ENCODE measurements at regions not wholly inside any gene's neighbourhood (a gene's known extent, or its start where the extent isn't known, plus 50 kb on each side); places are given as distances from the start of the nearest gene placed in this dataset.

DNA sequence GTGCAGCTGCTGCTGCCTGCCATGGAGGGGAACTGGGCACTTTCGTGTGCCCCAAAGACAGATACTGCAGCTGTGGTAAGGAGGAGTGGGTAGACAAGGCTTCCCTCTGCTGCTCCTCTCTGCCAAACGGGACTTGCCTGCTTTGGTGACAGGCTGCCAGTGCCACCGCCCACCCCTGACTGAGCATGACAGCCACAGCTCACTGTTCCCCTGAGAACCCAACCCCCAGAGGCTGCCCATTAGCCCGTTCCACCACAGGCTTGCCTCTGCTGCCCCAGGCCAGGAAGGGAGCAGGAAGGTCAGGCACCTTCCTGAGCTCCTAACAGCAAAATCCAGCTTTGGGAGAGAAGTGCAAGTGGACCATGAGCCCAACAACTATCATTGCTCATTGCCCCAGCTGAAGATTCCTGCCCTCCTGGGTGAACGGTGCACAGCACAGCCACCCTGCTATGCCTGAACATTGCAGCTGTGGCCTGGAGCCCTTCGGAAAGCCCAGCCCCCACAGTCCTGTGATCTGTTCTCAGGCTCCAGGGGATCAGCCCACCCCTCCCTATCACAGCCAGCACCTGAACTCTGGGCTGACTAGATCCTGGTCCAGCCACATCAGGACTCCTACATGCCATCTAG, 58.7 kb upstream of the ANTXRL start:
- no peaks in the 10 kb centered on the region for H3K9me3 ChIP-seq (ENCODE audit: control insufficient read depth, insufficient read depth, low read length)
- H3K36me3 ChIP-seq (ENCODE audit: insufficient read depth, low read length), result no peaks in the 10 kb centered on the region
- H3K4me1 ChIP-seq (ENCODE audit: insufficient read depth, low read length), result peaks cover 5% of the 10 kb centered on the region; the same call in 1 of the 2 replicates
- H3K9ac ChIP-seq (ENCODE audit: low read depth, low read length), result no peak overlapping the region

DNA sequence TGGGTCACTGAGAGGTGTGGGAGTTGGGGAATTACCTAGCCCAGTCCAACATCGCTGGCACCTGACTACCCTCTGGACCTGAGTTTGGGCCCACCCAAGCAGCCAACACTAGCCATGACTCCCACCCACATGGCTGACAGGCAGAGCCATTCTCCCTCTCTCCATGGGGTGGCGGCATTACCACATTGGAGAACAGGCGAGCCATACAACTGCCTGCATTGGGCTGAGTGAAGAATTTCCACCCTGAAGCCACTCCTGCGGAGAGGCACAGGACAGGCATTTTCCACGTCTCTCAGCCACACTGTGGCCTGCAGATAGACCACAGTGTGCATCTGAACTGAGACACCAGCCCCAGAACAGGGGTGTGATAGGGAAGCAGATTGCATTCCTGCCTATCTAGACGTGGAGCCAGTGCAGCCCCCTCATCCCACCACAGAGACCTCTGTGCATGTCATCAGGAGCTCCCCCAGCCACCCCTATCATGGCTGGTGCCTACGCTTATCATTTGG, 58.2 kb upstream of the ANTXRL start:
- H3K4me1 ChIP-seq (ENCODE audit: insufficient read depth, low read length), result peaks cover 5% of the 10 kb centered on the region; the same call in 1 of the 2 replicates
- H3K9ac ChIP-seq (ENCODE audit: low read depth, low read length), result no peak overlapping the region
- no peaks in the 10 kb centered on the region for H3K9me3 ChIP-seq (ENCODE audit: control insufficient read depth, insufficient read depth, low read length)
- H3K36me3 ChIP-seq (ENCODE audit: insufficient read depth, low read length), result no peaks in the 10 kb centered on the region

DNA sequence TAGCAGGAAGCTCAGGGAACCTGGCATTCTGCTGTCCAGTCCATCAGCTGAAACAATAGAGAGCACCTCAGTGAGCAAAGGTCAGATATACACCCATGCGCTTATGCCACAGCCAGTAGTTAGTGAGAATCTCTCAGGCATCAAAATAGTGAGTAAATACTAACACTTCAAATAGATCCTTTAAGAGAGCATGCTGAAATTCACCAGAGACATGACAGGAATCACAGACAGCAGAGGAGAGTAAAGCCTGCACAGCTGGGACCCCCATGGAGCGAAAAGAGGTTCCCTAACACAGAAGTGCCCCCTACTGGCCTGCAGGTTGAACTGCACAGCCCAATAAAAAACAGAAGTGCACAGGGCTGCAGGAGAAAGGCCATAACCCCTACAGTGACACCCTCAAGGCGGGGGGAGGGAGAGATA, 57.6 kb upstream of the ANTXRL start:
- no peaks in the 10 kb centered on the region for H3K9me3 ChIP-seq (ENCODE audit: control insufficient read depth, insufficient read depth, low read length)
- H3K4me1 ChIP-seq (ENCODE audit: insufficient read depth, low read length), result peaks cover 5% of the 10 kb centered on the region; the same call in 1 of the 2 replicates
- H3K36me3 ChIP-seq (ENCODE audit: insufficient read depth, low read length), result no peaks in the 10 kb centered on the region

DNA sequence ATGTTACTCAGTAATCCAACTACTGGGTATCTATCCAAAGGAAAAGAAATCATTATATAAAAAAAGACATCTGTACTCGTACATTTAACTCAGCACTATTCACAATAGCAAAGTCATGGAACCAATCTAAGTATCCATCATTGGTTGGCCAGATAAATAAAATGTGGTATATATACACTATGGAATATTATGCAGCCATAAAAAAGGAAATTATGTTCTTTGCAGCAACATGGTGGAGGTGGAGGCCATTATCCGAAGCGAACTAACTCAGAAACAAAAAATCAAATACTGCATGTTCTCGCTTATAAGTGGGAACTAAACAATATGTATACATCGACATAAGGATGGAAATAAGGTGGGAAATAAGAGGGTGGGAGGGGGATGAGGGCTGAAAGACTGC, 56.2 kb upstream of the ANTXRL start:
- H3K4me1 ChIP-seq (ENCODE audit: insufficient read depth, low read length), result peaks cover 5% of the 10 kb centered on the region; the same call in 1 of the 2 replicates
- no peaks in the 10 kb centered on the region for H3K36me3 ChIP-seq (ENCODE audit: insufficient read depth, low read length)
- H3K9ac ChIP-seq (ENCODE audit: low read depth, low read length), result no peak overlapping the region
- no peaks in the 10 kb centered on the region for H3K9me3 ChIP-seq (ENCODE audit: control insufficient read depth, insufficient read depth, low read length)

More for the DNA sequence above, 57.6 kb upstream of the ANTXRL start:
- no peak overlapping the region for H3K9ac ChIP-seq (ENCODE audit: low read depth, low read length)

DNA sequence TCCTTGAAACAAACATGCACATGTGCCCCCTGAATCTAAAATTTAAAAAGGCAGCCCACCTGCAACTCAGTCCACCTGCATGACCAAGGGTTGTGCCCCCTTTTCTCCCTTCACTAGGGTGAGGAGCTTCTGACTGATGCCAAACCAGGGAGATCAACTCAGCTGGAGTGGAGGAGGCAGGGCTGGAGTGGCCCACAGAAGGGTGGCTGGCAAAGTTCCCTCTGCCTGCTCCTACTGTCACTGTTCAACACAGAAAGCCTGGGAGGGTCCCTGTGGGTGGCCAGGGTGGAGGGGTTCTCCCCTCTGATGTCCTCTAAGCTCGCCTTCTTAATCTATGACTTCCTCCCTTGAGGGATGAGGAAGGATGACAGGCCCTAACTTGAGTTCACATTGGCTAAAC, 55.7 kb upstream of the ANTXRL start:
- Histone ChIP-seq H3K4me1 (ENCODE audit: insufficient read depth, low read length) (peaks cover 5% of the 10 kb centered on the region; the same call in 1 of the 2 replicates), H3K9me3 (ENCODE audit: control insufficient read depth, insufficient read depth, low read length) (no peaks in the 10 kb centered on the region), H3K36me3 (ENCODE audit: insufficient read depth, low read length) (no peaks in the 10 kb centered on the region), H3K9ac (ENCODE audit: low read depth, low read length) (no peak overlapping the region)

DNA sequence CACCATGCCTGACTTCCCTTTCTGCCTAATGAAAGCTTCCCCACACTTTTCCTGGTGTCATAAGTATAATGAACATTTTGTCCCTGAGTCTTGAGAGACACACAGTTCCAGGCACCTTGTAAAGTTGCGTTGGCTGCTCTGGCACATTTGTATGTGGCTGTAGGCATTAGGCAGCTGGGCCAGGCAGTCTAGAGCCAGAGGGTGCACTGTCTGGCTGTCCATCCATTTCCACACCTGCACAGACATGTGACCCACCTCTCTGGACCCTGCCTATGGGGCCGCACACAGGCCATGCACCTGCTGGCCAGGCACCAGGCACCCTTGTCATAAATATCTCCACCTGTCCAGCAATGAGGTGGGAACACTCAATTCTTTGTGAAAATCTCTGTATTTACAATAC, 54.7 kb upstream of the ANTXRL start:
- H3K9me3 ChIP-seq (ENCODE audit: control insufficient read depth, insufficient read depth, low read length), result no peaks in the 10 kb centered on the region
- peaks cover 5% of the 10 kb centered on the region; the same call in 1 of the 2 replicates for H3K4me1 ChIP-seq (ENCODE audit: insufficient read depth, low read length)
- no peak overlapping the region for H3K9ac ChIP-seq (ENCODE audit: low read depth, low read length)
- H3K36me3 ChIP-seq (ENCODE audit: insufficient read depth, low read length), result no peaks in the 10 kb centered on the region

DNA sequence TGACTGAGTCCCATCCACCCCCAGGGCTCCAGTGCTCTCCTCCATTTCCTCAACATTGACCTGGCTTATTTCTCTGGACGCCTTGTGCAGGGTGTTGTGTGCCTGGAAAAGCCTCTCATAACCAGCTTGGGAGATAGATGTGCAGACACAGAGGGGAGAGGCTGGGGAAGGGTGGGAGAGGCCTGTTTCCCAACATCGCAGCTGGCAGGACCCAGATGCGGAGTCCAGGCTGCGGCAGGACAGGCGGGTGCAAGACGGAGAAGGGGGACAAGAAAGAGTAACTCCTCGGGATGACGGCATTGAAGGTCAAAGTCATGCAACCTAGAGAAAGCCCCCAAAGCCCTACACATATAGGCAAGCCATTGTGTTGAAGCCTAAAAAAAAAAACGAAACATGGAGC, 54.1 kb upstream of the ANTXRL start:
- Histone ChIP-seq H3K9me3 (ENCODE audit: control insufficient read depth, insufficient read depth, low read length) (no peaks in the 10 kb centered on the region), H3K9ac (ENCODE audit: low read depth, low read length) (no peak overlapping the region), H3K36me3 (ENCODE audit: insufficient read depth, low read length) (no peaks in the 10 kb centered on the region), H3K4me1 (ENCODE audit: insufficient read depth, low read length) (peaks cover 5% of the 10 kb centered on the region; the same call in 1 of the 2 replicates)

DNA sequence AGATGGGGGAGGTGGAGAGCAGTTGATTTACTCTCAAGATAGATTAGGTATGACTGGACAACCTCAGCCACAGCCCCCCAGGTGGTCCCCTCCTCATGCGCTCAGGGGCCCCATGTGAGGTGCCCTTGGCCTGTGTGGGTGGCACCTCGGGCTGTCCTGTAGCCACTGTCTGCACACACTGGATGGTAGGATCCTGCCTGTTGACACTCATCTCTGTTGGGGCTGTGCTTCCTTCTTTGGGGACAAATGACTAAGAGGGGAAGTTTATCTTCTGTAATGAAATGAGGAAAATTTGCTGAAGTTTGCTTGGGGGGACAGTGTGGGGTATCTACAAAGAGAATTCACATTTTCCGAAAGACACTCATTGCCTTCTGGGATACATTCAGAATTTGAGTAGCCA, 53.6 kb upstream of the ANTXRL start:
- H3K36me3 ChIP-seq (ENCODE audit: insufficient read depth, low read length), result no peaks in the 10 kb centered on the region
- H3K9ac ChIP-seq (ENCODE audit: low read depth, low read length), result no peak overlapping the region
- H3K9me3 ChIP-seq (ENCODE audit: control insufficient read depth, insufficient read depth, low read length), result no peaks in the 10 kb centered on the region
- H3K4me1 ChIP-seq (ENCODE audit: insufficient read depth, low read length), result peaks cover 5% of the 10 kb centered on the region; the same call in 1 of the 2 replicates

DNA sequence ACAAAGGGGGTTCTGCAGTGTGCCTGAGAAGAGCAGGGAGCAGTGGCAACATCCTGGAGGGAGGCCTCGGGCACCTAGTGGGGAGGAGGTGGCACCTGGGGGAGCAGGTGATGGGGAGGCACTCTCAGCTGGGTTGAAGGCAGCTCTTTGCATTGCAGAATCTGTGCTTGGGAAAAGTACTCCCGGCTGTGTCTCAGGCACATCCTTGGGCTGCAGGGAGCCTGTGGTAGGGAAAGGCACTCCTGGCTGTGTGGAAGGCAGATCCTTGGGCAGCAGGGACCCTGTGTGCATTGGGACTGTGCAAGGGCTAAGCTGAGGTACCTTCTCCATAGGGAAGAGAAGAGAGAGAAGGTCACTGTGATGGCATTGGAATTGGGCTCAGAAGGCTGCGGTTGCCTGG, 52.8 kb upstream of the ANTXRL start:
- Histone ChIP-seq H3K9me3 (ENCODE audit: control insufficient read depth, insufficient read depth, low read length) (no peaks in the 10 kb centered on the region), H3K36me3 (ENCODE audit: insufficient read depth, low read length) (no peaks in the 10 kb centered on the region), H3K4me1 (ENCODE audit: insufficient read depth, low read length) (peaks cover 1% of the 10 kb centered on the region; the same call in 1 of the 2 replicates), H3K9ac (ENCODE audit: low read depth, low read length) (no peak overlapping the region)

DNA sequence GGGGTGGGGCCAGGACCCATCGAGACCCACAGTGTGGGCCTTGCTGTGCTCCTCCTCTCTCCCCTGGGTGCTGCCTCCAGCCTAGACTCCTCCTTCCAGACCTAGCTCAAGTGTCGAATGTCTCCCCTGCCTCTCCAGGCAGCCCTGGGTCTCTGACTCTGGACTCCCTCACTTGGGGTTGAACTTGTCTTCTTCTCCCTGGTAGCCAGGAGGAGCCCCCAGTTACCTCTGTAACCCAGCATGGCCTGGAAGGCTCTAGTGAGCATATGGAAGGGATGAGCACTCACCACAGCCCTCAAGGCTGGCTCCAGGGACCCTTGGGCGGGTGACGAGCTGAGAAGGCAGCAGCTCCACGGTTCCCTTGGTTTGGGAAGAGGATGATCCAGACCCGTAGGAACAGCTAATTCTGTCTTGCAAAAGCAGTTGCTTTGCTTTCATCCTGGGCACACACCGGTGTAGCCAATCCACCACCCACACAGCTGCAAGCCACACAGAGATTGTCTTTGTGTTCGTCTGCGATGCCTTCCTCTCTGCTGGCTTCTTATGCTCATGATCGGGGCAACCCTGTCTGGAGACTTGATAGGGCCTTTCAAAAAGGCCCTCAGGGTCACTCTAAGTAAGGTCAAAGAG, 52.3 kb upstream of the ANTXRL start:
- H3K9ac ChIP-seq (ENCODE audit: low read depth, low read length), result no peak overlapping the region
- no peaks in the 10 kb centered on the region for H3K36me3 ChIP-seq (ENCODE audit: insufficient read depth, low read length)
- no peaks in the 10 kb centered on the region for H3K9me3 ChIP-seq (ENCODE audit: control insufficient read depth, insufficient read depth, low read length)
- no peaks in the 10 kb centered on the region for H3K4me1 ChIP-seq (ENCODE audit: insufficient read depth, low read length)

DNA sequence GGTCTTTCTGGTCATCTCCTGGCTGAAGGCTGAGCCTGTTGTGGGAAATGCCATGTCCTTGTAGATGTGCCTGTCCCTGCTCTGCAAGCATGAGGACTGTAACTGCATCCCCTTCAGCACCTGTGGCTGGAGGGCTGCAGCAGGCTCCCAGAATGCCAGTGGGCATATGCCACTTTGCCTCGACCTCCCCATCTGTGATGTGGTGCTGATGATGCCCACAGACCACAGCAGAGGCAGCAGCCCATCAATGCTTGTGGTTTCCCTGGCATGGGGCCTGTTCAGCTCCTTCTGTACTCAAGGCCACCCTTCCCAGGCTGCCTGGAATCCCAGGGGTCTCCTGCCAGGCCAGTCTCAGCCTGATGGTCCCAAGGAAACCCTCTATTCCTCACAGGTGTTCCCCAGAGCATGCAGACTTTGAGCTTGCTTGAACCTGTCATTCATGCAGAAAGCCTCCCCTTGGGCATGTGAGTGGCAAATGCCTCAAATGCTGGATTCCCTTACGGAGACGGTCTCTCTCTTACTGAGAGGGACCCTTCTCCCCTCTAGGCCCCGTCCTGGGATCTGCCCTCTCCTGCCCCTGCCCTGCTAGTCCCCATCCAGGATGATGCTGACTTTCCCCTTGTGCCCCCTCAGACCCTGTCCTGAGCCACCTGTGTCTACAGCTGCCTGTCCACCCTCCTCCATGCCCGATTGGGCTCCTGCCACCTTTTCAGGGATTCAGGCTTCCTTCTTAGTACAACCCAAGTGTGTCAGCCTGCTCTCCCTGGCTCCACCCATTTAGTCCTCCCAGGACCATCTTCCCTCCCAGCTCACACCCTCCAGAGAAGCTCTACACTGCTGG, 50.9 kb upstream of the ANTXRL start:
- Histone ChIP-seq H3K9ac (ENCODE audit: low read depth, low read length) (no peak overlapping the region), H3K9me3 (ENCODE audit: control insufficient read depth, insufficient read depth, low read length) (no peaks in the 10 kb centered on the region), H3K4me1 (ENCODE audit: insufficient read depth, low read length) (no peaks in the 10 kb centered on the region), H3K36me3 (ENCODE audit: insufficient read depth, low read length) (no peaks in the 10 kb centered on the region)

DNA sequence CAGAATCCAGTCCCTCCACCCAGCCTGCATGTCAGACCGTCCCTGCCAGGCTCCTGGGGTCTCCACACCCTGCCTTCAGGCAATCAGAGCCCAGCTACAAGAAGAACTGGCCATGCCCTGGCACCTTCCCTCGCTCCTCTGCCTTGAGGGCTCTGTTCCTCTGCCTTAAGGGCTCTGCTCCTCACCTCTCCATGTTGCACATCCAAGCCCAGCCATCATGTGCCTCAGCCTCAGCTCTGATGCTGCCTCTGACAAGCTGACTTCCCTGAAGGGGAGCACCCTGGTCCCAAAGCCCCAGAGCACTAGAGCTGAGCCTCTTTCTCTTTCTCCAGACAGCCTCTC, 50.3 kb upstream of the ANTXRL start:
- no peak overlapping the region for H3K9ac ChIP-seq (ENCODE audit: low read depth, low read length)
- no peaks in the 10 kb centered on the region for H3K36me3 ChIP-seq (ENCODE audit: insufficient read depth, low read length)
- H3K9me3 ChIP-seq (ENCODE audit: control insufficient read depth, insufficient read depth, low read length), result no peaks in the 10 kb centered on the region
- no peaks in the 10 kb centered on the region for H3K4me1 ChIP-seq (ENCODE audit: insufficient read depth, low read length)

DNA sequence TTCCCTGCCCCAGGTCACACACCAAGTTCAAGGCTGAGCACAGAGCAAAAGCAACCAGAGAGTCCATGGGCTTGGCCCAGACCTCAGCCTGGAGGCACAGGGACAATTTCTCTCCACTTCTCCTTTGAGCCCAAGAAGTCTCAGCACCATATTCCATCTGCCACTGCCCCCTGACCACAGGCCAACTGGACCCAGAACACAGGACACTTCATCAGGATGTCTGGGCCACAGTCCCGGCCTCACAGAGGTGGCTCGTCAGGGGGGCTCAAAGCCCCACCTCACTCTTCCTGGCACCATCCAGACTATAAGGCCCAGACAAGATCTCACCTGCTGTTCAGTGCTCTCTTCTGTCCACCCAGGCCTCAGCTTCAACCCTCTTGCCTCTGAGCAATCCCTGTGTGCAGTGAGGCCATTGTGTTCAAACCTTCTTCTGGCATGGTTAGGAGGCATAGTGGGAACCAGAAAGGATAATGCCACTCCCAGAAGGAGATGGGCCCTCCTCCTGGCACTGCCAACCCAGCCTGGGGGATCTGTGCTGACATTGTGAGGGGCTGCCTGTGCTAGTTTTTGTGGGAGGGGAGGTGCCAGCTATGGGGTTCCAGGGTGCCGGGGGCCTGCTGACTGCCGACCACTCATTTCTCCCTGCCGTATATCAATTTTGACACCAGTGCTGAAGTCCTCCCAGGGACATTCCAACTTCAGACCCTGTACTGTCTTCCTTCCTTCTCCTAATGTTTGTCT, 49.7 kb upstream of the ANTXRL start:
- Histone ChIP-seq H3K9ac (ENCODE audit: low read depth, low read length) (no peak overlapping the region), H3K4me1 (ENCODE audit: insufficient read depth, low read length) (no peaks in the 10 kb centered on the region), H3K9me3 (ENCODE audit: control insufficient read depth, insufficient read depth, low read length) (no peaks in the 10 kb centered on the region), H3K36me3 (ENCODE audit: insufficient read depth, low read length) (no peaks in the 10 kb centered on the region)
